ENCODE measurements at regions not wholly inside any gene's neighbourhood (a gene's known extent, or its start where the extent isn't known, plus 50 kb on each side); places are given as distances from the start of the nearest gene placed in this dataset.

DNA sequence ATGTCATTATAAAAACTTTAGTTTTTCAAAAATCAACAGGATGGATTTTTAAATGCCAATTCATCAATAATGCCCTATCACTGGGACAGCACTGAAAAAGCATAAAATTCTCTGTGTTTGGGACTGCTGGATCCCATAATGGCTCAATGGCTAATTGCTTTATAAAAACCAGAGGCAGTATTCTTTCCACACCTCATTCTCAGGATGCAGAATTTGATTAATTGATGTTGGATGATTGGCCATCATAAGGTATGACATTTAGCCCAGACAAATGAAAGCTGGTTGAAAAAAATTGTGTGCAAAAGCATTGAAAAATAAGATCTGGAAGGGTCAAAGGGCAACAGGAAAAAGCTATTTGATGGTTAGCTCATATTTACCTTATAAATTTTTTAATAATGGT, 362.2 kb upstream of the SNX7 start:
- TF ChIP-seq, protein P1, sequence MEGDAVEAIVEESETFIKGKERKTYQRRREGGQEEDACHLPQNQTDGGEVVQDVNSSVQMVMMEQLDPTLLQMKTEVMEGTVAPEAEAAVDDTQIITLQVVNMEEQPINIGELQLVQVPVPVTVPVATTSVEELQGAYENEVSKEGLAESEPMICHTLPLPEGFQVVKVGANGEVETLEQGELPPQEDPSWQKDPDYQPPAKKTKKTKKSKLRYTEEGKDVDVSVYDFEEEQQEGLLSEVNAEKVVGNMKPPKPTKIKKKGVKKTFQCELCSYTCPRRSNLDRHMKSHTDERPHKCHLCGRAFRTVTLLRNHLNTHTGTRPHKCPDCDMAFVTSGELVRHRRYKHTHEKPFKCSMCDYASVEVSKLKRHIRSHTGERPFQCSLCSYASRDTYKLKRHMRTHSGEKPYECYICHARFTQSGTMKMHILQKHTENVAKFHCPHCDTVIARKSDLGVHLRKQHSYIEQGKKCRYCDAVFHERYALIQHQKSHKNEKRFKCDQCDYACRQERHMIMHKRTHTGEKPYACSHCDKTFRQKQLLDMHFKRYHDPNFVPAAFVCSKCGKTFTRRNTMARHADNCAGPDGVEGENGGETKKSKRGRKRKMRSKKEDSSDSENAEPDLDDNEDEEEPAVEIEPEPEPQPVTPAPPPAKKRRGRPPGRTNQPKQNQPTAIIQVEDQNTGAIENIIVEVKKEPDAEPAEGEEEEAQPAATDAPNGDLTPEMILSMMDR (conservative IDR thresholded peaks at IDR 0.05; ENCODE audit: low read depth, low read length): no peak
- TF ChIP-seq EZH2 (IDR thresholded peaks at IDR 0.05; ENCODE audit: borderline replicate concordance, low read depth, low read length, poor library complexity, severe bottlenecking): no peak

Measured in A673 (cell line).